GM12873 (cell line): ENCODE measurements at regions not wholly inside any gene's neighbourhood (a gene's known extent, or its start where the extent isn't known, plus 50 kb on each side); places are given as distances from the start of the nearest gene placed in this dataset.

ENCODE experiments used
- TF ChIP-seq, protein P1 (sequence below): IDR thresholded peaks from 2 replicates; pipeline ENCODE4 v1.5.1; 2012; ENCODE audit warnings: low read depth, mild to moderate bottlenecking, moderate library complexity, low read length, control low read depth; ENCODE audit not compliant: insufficient read depth; ENCODE audit errors: missing control alignments

- TF ChIP-seq, protein P1, sequence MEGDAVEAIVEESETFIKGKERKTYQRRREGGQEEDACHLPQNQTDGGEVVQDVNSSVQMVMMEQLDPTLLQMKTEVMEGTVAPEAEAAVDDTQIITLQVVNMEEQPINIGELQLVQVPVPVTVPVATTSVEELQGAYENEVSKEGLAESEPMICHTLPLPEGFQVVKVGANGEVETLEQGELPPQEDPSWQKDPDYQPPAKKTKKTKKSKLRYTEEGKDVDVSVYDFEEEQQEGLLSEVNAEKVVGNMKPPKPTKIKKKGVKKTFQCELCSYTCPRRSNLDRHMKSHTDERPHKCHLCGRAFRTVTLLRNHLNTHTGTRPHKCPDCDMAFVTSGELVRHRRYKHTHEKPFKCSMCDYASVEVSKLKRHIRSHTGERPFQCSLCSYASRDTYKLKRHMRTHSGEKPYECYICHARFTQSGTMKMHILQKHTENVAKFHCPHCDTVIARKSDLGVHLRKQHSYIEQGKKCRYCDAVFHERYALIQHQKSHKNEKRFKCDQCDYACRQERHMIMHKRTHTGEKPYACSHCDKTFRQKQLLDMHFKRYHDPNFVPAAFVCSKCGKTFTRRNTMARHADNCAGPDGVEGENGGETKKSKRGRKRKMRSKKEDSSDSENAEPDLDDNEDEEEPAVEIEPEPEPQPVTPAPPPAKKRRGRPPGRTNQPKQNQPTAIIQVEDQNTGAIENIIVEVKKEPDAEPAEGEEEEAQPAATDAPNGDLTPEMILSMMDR, result no peak
Measured at GRCh38 chr6:55941702-55942101, 66.3 kb upstream of the BMP5 start.

DNA sequence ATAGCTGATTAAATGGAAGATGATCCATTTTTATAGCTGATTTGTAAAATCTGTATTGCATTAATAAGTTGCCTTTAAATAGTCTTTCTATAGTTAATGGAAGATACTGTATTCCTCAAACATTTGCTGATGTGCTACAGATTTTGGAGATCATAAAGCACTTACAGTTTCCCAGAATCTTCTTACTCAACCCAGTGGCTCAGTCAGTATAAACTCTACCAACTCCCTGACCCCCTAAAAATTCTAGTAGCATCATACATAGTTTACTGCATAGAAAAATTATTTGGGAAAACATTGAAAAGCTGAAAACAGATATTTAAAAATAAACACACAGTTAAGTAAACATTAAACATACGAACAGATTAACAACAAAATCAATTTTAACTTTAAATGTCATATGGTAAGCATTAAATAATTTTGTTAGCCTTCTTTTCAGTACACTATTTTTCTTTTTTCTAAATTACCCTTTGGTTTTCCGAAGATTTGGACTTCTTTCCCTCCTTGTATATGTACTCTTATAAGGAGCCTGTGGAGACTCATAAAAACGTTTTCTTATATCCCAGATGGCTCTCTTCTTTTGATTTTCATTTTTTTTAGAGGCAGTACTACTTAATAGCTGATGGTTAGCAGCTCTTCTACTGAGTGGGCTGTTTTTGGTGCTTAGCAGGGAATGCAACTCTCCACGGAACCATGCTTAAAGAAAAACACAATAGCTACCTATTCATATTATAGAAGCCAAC is 62.7 kb upstream of the BMP5 start:
- TF ChIP-seq, protein P1, result no peak

DNA sequence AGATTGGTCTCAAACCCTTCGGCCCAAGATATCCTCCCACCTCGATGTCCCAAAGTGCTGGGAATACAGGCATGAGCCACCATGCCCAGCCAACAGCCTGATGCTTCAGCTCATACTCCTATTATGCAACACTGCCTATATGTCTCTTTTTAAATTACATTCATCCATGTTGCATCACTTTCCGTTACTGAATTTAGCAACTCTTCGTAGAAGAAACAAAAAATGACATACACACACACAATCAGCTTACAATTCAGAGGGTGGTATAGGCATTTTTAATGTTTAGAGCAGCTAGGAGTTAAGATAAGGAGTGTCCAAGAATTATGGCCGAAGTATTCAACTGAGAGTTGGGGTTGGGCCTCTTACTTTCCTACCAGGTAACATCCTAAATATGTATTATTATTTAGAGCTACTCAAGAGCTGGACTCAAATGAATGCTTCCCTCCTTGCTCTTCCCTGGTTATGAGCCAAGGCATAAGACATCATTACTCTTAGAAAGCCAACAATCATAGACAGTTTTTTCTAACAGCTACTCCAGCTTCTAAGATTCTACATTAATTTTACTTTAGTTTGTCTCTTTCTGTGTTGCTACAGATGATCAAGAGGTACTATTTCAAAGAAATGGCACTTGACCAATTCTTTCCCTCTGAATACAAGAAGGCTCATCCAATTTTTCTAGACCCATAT is 62.0 kb upstream of the BMP5 start:
- TF ChIP-seq, protein P1, result no peak

GRCh38 chr6:55931101-55931500 is 55.7 kb upstream of the BMP5 start:
- TF ChIP-seq, protein P1, result no peak

DNA sequence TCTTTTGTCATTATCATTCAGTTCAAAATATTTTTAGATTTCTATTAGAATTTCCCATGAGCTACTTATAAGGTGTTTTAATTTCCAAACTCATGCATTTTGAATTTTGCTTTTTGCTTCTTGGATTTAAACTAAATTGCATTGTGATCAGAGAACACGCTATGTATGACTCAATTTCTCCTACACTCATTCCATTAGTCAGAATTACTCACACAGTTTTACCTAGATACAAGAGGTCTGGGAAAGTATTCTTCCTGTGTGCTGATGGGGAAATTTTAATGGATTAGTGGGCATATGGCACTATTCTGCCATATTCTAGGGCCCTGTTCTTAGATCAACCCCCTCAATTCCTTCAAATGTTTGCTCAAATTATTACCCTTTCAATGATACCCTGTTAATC is 49.9 kb upstream of the BMP5 start:
- TF ChIP-seq, protein P1, result no peak
